ENCODE measurements at regions not wholly inside any gene's neighbourhood (a gene's known extent, or its start where the extent isn't known, plus 50 kb on each side); places are given as distances from the start of the nearest gene placed in this dataset.

GRCh38 chr12:124661341-124661740, 93.9 kb upstream of the NCOR2 start:
- TF ChIP-seq CTCF (IDR thresholded peaks at IDR 0.05; ENCODE audit: low read depth, low read length, poor library complexity, severe bottlenecking) (no peak), EZH2phosphoT487 (IDR thresholded peaks at IDR 0.05; ENCODE audit: borderline replicate concordance, low read length) (no peak)

Data from DOHH2 (cell line).